D721Med (cell line): ENCODE measurements at regions not wholly inside any gene's neighbourhood (a gene's known extent, or its start where the extent isn't known, plus 50 kb on each side); places are given as distances from the start of the nearest gene placed in this dataset.

Source experiments
- DNase-seq: peaks from one replicate; pipeline ENCODE4 v3.0.0; 2011; ENCODE audit warnings: low spot score; ENCODE audit not compliant: insufficient read length
- FAIRE-seq: peaks from 2 replicates; lab custom pipeline; 2011; peaks lifted over from hg19 to GRCh38; lab: Jason Lieb, UNC
- CTCF ChIP-seq: IDR thresholded peaks from 2 replicates; pipeline ENCODE4 v1.5.1; 2012; ENCODE audit warnings: mild to moderate bottlenecking, control low read depth; ENCODE audit not compliant: insufficient read depth; ENCODE audit errors: missing control alignments

GRCh38 chr2:128497461-128497860 lies 178.8 kb upstream of the HS6ST1 start:
- FAIRE-seq: no peak
- no peak for DNase-seq
- TF ChIP-seq CTCF: no peak

DNA sequence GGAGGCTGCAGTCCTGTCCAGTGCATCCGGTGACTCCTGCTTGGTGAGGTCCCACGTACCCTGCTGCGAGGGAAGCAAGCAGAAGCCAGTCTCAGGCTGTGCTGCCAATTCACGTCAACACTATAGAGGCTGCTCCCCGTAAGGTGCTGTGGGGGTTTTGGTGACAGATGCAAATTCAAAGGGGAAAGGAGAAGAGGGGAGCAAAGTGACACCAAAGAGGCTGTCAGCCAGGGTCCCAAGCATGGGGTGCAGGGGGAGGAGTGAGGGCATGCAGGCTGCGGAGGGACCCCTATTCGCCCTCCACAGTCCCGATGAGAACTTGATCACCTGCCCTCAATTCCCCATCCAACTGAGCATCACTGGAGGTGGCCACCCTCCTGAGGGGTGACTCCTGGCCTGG lies 179.4 kb upstream of the HS6ST1 start:
- no peak for TF ChIP-seq CTCF
- FAIRE-seq (no peak), DNase-seq (no peak)

DNA sequence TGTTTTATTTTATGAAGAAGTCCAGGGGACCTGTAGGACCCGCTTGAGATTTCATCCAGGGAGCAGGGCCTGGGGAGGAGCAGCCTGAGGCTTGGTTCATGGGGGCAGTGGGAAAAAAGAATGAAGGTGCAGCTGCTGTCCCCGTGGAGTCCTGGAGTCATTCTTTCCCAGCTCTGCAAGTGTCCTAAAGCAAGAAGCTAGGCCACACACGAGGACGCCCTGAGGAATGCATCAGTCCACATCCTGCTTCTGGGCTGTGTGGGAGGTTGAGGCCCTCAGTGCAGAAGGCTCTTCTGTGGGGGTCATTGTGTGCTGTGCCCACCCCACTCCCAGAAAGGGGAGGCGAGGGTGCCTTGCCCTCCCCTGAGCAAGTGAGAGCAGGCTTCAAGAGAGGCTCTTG lies 179.9 kb upstream of the HS6ST1 start:
- FAIRE-seq: no peak
- DNase-seq: no peak
- no peak for TF ChIP-seq CTCF

DNA sequence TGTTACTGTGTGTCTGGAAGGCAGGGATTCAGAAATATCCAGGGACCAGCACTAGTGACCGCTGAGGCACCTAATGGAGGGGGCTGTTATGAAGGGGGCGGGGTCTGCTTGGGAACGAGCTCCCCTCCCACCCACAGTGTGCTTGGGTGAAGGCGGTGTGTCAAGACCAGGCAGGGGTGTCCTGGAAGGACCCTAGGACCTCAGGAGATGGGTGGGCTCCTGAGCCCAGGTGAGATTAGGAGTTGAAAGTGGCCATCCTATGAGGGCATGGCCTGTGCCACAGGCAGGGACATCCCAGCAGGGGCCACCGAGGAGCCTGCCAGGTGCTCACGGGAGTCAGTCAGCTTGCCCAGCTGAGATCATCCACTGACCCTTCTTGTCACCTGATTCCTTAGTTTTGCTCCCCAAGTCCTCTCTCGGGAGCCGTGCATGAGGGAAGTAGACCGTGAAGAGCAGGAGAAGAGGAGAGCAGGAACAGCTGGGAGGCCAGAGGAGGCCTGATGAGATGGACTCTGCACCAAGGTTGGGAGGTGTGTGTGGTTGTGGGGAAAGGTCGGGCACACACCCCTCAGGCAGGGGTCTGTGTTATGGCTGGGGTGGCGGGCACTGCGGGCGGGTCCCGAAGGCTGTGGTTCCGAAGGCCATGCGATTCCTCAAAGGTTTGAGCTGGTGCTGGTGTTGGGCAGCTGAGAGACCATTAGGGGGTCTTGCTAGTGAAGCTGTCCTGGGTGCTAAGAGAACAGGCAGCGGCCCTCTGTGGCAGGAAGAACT lies 180.9 kb upstream of the HS6ST1 start:
- TF ChIP-seq CTCF: no peak
- FAIRE-seq (no peak), DNase-seq (no peak)

DNA sequence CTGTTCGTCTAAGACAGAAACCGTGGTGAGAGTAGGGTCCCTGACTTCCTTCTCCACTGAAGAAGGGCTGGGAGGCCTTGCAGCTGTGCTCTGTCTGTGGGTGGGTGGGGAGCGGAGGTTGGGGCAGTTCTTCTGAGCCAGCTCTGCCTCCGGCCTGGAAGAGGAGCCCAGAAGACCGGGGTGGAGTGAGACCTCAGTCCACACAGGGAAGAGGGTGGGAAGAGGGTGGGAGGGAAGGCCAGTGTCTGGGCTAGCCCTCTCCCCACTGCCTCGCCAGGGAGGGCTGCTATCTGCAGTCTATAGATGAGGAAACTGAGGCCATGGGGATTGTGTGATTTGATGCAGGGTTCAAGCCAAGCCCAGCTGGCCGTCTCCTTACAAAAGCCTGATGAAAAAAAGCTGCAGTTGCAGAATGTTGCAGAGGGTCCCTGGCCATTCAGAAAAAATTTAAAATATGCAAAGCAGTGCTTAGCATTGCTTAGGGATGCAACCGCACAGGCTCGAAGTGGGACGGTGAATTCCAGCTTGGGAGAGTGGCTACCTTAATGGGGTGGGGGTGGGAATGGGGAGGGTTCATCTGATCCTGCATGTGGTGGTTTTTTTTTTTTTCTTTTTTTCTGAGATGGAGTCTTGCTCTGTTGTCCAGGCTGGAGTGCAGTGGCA lies 181.6 kb upstream of the HS6ST1 start:
- no peak for DNase-seq
- no peak for TF ChIP-seq CTCF
- FAIRE-seq: no peak

DNA sequence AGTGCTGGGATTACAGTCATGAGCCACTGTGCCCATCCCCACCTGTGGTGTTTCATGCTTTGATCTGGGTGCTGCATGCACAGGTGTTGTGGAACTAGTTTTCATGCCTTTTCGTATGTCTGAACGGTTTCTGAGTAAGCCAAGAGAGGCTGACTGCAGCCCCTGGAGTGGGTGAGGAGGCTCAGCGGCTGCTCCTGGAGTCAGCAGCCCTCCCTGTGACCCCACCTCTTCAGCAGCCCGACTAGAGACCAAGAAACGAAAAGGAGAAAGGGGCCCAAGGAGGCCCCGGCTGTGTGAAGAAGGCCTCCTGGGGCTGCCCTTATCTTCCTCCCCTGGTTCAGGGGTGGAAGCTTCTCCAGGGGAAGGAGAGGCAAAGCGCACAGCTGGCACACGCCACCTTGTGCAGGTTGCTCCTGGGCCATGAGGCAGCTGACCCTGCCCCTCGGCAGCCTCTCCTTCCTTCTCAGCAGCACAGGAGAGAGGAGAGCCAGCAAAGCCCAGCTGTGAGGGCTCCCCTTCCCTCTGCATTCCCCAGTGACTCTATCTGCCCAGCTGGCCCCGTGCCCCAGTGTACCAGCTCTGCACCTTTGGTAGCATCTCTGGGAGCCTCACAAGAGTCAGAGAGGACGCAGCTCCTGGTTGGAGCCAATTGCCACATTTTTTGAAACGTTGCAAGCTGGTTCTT lies 182.5 kb upstream of the HS6ST1 start:
- no peak for TF ChIP-seq CTCF
- FAIRE-seq: no peak
- no peak for DNase-seq

DNA sequence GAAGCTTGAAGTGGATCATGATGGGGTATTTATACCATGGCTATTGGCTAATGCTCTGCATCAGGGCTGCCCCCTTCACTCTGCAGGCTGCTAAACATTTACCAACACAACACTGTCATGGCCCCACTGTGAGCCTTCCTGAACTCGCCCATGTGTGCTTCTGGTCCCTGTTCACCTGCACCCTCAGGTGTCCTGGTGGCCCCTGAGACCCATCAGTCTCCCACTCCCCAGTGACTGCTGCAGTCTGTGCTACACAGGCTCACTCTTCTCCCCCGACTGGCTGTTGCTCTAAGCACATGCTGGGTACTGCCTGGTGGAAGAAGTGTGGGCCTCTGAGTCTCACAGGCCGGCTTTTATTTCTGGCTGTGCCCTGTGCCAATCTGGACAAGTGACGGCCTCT lies 183.0 kb upstream of the HS6ST1 start:
- no peak for TF ChIP-seq CTCF
- FAIRE-seq: no peak
- no peak for DNase-seq
